CD4-positive, alpha-beta T cell treated with Interleukin-10 for 1 hour (primary cell): ENCODE measurements at regions not wholly inside any gene's neighbourhood (a gene's known extent, or its start where the extent isn't known, plus 50 kb on each side); places are given as distances from the start of the nearest gene placed in this dataset.
"Not testable (repeated sequence)": the region's sequence is repeated elsewhere in the genome, so short reads cannot be mapped to it uniquely, and the experiment has no call there.

ENCODE experiments used
- DNase-seq: peaks from one replicate; pipeline ENCODE4 v3.0.0-alpha.2; 2020

DNA sequence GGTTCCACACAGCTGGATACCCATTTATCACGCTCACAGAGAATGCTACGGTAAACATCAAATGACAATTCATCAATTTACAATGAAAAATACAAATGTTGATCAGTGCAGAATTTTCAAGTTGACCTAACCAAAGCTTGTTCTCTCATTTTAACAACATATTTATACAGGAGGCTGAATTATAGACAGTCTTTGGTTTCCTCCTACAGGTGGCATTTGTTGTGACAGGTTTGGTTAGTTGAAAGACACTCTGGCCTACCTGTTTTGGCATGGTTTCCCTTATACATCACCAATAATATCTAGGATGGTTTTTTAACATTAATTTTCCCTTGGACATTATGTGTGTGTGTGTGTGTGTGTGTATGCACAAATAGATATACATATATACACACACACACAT is 642.5 kb upstream of the MMS22L start:
- DNase-seq, result no peak

DNA sequence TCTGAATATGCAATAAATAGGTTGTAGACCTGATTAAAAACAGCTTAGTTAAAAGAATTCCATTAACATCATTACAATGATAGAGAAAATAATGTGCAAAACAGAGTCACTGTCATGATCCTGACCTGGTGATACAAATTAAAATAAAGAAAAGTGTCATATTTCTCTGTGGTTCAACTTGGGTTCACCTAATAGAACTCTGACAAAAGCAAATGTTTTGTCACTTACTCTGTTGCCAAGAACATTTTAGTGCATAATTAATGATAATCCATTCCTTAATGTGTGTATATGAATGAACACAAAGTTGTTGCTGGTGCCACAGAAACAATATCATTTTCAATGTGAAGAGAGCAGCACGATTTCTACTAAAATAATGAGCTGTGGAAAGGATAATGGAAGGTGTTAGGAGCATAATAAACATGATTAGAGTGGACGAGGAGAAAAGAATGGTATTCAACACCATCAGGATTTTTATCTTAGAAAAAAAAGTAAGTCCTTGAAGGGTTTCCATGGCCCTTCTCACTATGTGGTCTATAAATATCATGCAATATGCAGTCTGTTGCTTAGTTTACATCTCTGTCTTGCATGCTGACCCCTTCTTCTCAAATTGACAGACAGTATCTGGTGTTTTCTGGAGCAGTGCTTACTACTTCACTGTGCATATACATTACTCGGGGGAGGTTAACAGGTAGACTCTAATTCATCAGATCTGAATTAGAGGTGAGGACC is 656.6 kb upstream of the MMS22L start:
- no peak for DNase-seq

DNA sequence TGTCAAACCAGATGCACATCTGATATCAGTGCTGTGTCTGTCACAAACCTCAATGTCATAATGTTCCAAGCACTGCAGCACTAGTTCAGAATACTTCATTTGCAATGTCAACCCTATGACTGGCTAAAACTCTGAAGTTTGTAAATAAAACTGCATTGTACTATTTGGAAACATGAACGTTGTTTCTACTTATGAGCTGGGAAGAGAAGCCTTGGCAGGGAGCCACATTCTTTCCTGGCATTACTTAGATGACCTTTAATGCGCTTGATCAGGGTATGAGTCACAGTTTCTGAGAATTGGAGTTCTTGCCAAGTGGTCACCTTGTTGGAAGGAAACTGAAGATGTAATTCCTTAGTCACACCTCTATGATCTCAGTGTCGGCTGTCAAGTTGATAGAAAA is 664.8 kb upstream of the MMS22L start:
- no peak for DNase-seq

DNA sequence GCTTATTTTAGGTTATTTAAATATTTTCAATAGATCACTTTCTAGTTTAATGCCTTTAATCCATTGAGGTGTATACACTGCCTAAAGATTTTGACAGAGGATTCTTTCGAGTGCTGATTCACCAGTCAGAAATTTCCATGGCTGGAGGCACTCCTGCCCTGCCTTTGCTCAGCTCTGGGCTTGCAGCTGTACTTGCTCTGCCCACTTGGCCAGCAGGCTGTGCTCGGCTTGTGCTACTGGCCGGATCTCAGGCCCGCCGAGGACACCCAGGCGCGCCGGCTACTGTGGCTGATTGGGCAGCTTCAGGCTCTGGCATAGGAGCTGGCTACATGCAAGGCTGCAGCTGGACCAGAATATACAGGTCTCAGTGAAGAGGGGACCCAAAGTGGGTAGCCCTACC is 675.1 kb upstream of the MMS22L start:
- DNase-seq, result no peak

DNA sequence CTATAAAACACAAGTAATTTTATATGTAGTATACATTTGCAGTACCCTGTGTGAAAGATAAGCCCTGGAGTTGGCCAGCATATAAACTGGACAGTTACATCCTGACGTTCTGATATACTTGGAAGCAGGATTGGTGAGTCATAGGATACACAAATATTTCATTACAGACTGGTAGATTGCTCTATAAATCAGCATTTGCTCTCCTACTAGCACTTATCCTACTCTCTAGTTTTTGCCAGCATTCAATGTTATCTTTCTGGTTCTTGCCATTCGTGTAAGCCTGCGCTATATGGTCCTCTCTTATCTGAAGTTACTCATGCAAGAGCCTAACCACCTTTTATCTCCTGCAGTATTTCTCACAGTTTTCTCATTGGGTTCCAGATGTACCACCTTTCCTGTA is 680.2 kb upstream of the MMS22L start:
- no peak for DNase-seq

DNA sequence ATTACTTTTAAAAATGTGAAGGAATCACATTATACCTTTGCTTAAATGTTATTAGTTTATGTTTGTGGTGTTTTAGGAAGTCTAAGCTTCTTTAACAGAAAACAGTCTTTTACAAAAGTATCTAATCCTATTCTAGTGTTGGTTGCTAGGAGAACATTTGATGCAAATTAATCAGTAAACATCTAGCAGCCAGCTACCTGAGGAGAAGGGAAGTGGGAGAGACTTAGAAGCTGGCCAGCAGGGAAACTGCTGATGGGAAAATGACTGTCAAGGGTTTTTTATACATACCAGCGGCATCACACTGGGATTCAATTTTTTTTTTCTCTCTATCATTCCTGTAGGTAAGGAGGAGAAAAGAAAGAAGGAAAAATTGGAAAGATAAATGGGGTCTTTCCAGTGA is 686.0 kb upstream of the MMS22L start:
- DNase-seq, result no peak

DNA sequence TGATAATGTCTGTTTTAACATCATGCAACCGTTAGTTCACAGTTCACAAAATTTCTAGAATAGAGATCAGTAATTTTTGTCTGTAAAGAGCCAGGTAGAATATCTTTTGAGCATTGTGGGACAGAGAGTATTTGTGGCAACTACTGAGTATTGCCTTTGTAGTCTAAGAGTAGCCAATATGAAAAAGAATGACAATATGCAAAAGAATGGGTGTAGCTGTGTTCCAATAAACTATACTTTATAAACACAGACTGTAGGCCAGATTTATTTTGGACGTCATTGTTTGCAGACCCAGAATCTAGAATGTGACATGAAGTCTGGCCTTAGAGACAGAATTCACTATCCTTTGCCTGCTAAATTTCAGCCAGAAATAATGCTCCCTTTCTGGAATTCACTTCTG is 694.1 kb upstream of the MMS22L start:
- DNase-seq, result no peak

DNA sequence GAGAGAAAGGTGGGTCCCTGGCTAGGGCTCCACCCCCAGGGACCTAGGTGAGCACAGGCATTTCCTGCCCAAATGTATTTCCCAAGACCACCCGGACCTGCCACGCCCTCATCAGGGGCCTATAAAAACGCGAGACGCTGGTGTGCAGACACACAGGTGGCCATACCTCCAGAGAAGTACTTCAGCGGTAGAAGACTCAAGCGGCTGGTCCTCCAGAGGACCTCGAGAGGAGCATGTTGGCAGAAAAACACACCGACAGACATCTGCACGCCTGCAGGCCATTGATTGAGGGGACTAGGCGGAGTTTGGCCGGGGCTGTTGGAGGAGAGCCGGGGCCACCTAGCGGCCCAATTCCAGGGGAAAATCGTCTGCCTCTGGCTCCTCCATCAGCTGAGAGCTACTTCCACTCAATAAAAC is 695.8 kb upstream of the MMS22L start:
- DNase-seq, result no peak

DNA sequence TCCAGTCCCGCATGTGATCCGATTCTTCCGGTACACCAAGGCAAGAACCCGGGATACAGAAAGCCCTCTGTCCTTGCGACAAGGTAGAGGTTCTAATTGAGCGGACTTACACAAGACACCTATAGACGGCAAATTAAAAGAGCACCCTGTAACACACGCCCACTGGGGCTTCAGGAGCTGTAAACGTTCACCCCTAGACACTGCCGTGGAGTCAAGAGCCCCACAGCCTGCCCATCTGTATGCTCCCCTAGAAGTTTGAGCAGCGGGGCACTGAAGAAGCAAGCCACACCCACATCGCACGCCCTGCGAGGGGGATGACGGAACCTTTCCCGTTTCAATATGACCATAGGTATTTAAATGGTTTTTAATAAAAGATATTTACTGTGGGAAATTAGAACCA is 696.3 kb upstream of the MMS22L start:
- not testable (repeated sequence) for DNase-seq

DNA sequence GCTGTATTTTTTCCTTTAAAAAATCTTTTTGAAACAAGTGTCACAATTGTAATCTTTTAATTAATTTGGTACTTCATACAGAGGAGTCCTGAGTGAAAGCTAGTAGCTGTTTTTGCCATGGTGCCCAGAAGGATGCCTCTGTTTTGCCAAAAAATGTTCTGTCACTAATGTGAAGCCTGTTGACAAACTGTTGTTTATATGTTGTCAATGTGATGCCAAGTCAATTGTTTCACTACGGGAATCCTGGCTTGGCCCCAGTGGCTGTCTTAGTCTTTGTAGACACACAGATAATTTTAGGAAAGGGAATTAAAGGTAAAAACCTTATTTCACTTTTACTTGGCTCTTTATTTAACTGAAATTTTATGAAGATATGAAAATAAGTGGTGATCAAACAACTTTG is 706.4 kb upstream of the MMS22L start:
- no peak for DNase-seq

DNA sequence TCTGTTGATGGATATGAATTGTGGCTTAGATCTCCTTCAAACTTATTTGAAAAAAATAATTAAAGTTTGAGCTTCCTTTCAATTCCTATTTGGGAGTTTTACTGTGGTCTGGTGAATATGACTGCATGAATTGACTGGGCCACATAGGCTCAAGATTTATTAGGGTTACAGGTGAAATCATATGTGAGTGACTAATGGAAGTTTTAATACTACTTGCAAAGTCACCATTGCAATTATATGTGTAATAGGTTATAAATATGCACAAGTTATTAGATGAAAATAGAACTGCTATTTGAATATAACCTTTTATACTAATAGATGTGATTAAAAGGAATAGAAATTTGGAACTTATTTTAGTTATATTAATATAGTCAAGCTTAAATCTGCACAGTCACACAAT is 712.1 kb upstream of the MMS22L start:
- DNase-seq, result no peak

DNA sequence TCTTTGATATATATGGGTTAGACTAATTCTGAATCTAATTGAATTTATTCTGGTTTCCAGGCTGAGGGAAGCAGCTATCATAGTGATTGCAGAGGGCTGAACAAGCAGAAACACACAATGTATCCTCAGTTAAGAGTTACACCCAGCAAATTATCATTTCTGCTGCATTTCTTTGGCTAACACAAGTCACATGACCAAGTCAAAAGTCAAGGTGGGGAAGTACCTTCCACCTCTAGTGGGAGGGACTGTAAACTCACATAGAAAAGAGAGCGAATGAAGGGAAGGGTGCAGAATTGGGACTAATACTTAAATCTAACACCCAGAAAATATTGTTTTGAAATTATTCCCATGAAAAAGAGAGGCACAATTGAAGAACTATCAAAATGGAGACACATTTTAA is 719.7 kb upstream of the MMS22L start:
- no peak for DNase-seq

DNA sequence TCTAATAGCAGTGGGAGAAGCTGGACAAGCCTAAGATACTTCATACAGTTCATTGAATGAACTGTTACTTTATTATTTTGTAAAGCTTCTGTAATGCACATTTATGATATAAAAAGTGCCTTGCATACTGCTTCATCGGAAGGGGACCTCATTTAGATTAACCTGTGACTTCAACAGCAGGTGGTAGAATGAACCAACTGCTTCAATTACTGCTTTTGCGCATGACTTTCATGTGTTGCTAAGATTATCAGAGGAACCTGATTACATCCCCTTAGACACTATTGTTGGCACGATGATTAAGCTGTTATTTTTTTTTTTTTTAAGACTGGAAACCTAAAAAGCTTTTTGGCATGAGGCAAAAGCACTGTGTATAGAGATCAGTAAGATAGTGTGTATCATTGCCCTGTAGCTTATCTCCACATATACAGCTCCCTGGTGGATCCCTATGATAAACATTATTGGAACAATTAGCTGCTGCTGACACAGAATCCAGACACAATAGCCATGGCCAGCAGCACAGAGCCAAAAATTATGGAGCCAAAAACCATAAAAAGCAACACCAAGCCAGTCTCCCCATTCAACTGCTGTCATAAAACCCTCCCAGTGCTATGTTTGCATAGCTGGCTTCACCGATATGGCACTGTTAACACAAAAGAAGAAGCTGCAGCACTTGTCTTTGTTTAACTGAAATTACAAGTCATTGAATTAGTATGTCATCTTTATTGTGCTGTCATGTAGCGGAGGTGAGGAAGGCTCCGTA is 731.6 kb upstream of the MMS22L start:
- no peak for DNase-seq

DNA sequence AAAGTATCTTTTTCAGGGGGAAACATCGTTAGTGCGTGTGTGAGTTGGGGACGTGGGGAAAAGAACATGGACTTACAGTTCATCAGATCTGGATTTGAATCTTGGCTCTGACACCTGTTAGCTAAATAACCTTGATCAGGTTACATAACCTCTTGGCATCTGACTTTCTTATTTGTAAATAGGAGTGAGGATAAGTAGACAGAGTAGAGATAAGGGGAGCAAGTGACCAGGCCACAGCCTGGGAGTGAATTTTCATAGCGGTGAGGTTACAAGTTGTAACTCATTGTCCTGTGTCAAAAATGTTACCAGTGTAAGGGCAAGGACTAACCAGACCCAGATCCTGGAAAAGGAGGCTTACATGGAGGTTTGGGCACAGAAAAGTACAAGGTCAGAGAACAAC is 733.5 kb upstream of the MMS22L start:
- no peak for DNase-seq

DNA sequence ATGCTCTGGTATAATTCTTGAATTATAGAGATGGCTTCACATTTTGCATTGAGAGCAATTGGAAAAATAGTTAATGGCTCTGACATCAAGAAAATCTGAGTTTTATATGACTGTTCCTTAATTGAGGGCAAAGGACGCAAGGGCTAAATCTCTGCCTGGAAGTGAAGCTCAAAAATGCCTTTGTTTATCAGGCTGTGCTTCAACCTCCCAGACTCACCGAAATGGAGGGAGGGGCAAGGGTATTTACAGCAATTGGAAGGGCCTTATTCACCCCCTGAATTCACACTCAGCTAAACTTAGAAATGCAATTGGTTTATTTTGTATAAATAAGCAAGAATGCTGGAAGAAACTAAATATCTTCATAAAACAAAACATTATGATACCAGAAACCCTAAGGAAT is 737.2 kb upstream of the MMS22L start:
- no peak for DNase-seq

DNA sequence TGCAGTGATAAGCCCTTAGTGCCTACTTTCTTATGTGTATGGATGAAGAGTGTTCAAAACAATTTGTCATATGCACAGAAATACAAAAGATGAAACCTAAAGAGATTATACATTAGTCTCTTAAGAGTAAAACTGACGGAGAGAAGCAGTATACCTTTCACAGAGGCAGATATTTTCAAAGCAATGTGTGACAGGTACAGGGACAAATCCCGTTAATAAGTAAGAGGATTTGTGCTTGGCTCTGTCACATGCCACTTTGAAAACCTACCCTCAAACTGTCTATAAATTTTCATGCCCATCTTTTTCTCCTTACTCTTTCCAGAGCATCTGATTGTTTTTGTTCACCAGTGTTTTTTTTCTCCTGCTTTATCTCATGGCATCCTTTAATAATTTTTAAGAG is 741.3 kb upstream of the MMS22L start:
- no peak for DNase-seq

DNA sequence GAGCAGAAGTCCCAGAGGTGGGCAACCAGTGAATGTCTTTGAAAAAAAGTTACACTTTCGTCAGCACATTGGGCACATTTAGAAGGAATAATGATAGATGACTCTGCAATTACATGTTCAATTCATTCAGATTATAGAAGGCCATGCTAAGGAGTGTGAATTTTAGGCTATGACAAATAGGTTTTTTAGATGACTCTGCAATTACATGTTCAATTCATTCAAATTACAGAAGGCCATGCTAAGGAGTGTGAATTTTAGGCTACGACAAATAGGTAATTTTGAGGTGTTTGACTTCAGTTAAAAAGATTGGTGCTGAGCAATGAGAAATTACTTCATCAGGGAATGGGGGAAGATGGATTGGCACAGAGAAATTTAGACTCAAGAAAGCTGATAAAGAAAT is 744.9 kb upstream of the MMS22L start:
- DNase-seq, result no peak

DNA sequence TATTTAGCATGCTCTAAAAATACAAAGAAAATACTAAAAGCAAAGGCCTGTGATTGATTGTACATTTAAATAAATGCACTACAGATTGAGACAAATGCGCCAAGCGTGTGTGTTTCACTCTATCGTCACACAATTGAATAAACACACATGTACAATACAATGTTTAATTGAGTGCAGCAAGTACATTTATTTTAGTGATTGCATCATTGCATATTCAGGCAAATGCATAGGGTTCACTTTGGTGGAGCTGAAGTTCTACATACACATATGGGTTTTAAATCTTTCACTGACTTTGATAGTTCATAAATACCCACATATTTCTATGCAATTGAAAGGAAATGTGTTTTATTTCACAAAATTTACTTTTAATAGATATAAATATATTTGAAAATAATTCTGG is 750.6 kb upstream of the MMS22L start:
- no peak for DNase-seq

DNA sequence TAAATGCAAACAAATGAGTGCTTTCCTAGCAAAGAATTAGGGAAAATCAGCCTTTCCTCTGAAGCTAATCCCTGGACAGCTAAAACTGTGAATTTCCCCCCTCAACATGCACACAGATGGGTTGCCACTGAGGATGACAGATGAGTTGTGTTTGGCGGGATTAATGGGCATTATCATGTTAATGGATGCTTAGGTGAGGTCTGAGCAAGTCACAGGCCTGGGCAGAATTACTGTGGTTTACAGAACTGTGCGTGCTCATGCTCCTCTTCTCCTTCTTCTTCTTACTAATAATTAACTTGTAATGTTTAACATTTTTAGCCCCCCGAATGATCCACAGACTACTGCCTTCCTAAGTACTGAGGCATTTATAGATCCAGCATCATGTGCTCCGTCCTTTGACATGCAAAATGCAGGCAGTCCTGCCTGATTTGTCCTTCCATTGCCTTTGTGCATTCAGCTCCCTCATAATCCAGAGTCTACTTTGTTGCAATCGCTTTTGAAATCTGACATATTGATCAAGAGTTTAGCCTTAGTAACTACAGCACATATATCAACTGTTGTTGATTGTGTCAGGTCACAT is 753.4 kb upstream of the MMS22L start:
- no peak for DNase-seq

DNA sequence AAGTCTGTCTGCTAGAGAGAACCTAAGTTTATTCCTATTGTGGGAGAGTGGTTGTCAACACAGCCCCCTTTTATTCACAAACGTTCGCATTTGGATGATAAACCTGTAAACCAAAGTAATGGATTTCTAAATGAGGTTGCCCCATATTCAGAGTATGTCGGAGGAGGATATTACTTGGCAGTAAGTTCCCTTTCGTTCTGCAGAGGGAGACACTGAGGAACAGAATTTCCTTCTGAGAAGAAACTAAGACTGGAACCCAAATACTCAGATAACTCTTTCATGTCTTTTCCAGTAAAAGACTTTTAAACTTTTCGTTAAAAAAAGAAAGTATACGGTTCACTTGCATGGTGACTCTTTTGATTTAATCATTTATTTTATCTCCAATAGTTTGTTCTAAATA is 754.6 kb upstream of the MMS22L start:
- DNase-seq, result no peak

DNA sequence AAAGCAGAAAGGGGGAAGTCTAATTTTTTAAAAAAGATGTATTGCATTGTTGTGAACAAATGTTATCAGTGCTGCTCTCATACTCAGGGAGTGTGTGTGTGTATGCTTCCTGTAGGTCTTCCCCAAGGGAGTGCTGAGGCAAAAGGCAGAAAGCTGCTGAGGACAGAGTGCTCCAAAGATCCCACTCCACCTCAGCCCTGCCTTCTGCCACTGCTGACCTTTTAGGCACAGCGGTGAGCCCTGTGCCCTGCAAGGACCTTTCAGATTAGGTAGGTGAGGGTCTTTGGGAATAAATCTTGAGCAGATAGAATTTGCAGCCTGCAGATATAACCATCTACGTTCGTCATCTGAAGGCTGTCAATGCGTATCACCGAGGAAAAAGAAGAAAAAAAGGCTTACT is 756.4 kb upstream of the MMS22L start:
- no peak for DNase-seq

DNA sequence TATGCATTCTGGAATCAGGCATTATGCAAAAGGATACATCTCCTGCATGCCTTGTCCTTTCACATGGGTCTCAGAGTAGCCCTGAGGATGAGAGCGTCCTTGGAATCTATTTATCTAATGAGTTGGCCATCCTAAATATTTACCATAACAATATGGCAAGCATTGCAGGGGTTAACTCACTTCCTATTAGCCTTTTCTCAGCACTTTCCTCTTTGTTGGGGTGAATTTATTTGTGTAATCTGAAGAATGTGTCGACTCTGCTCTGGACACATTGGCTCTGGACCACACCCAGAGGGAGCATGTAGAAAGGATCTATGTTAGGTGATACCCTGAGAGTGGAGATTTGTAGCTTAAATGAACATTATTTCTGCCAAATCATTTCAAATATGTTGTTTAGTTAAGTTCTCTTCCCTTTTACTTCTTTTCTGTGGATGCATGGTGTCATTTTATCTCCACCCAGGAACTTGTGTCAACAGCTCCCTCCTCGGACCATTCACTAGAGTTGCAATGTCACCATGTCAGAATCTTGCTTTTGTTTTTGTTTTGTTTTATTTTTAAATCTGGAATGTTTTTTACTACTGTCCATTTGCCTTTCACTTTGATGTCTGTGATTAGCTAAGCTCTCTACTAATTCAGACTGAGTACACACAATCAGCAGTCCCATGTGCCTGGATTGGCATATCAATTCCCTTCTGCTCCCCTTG is 757.0 kb upstream of the MMS22L start:
- no peak for DNase-seq

DNA sequence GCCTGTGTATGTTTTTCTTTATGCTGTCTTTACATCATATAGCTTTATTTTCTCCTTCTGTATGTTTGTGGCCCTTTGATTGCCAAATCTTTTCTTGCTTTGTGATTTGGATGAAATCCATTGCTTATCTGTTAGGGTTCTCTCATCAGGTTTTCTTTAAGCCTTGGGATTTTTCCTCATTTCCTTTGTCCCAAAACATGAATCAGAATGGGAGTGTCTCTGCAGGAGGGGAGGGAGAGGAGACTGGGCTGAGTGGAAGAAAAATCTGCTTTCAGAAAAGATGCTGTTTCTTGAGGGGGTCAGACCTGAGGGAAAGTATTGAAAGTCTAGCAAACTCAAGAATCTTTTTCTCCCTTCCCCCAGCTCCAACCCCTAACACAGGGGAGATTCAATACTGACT is 758.0 kb upstream of the MMS22L start:
- no peak for DNase-seq

DNA sequence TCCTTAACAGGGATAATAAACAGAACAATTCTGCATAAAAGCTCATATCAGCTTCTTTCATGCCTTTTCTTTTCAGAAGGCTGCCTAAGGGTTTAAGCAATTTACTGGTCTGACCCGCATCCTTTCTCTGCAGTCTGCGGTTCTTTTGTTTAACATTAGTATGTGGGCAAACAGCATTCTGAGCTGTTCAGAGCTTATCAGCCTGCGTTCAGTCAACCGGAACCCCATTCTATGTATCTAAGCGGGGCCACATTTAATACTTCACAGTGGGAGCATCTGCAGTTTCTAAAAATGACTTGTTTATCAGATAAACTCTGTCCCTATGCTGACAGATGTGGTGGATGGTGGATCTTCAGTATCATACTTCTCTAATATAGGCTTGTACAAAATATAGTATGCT is 758.9 kb upstream of the MMS22L start:
- no peak for DNase-seq
